ENCODE measurements at regions not wholly inside any gene's neighbourhood (a gene's known extent, or its start where the extent isn't known, plus 50 kb on each side); places are given as distances from the start of the nearest gene placed in this dataset.

DNA sequence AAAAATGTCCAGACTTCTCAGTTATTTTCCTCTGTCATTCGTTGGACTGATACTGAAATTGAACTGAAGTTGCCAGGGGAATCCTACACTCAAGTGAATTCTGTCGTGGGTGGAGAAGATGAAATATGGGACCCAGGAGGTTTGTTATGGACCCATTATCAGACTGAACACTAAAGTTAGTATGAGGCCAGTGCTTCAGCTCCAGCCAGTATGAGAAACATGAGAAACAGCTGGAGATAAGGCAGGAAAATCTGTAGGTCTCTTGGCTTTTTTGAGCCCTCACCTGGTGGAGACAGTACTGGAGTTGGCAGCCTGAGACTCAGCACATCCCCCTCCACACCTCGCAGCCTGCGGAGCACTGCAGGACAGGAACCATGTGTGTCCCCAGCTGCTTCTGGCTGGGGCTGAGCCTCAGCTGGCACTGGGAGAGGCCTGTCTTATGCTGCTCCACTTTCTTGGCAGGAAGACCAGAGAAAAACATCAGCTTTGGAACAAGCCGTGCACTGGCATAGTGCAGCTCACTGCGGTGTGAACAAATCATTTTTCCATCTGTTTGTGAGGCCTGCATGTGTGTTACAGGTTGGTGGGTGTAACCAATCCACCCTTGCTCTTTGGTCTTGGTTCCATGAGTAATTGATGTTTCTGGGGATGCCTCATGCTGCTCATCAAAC is 641.0 kb downstream of the FGF9 start:
- DNase-seq (ENCODE audit: low read depth): no peak

DNA sequence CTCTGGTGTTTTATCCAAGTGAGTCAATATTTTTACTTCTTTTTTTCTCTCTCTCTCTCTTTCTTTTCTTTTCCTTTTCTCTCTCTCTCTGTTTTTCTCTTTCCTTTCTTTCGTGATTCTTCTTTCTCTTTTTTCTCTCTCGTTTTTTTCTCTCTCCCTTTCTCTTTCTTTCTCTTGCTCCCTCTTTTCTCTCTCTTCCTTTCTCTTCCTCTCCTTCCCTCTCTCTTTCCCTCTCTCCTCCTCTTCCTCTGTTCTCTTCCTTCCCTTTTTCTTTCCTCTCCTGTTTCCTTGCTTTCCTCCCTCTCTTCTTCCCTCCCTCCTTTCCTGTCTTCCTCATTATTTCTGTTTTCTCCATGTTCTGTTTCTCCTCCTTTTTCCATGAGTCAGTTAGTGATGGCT is 641.5 kb downstream of the FGF9 start:
- DNase-seq (ENCODE audit: low read depth): no peak

DNA sequence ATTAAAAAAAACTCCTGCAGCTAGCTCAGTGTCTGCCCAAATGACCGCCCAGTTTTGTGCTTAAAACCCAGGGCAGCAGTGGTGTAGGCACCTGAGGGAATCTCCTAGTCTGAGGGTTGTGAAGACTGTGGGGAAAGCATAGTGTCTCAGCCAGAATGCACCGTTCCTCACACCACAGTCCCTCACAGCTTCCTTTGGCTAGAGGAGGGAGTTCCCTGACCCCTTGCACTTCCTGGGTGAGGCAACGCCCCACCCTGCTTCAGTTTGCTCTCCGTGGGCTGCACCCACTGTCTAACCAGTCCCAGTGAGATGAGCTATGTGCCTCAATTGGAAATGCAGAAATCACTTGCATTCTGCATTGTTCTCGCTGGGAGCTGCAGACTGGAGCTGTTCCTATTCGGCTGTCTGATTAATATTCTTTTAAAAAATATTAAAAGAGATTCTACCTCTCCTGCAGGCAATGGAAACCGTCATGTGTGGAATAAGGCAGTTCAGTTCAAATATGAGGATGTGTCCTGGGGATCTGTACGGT is 645.7 kb downstream of the FGF9 start:
- DNase-seq (ENCODE audit: low read depth): no peak

DNA sequence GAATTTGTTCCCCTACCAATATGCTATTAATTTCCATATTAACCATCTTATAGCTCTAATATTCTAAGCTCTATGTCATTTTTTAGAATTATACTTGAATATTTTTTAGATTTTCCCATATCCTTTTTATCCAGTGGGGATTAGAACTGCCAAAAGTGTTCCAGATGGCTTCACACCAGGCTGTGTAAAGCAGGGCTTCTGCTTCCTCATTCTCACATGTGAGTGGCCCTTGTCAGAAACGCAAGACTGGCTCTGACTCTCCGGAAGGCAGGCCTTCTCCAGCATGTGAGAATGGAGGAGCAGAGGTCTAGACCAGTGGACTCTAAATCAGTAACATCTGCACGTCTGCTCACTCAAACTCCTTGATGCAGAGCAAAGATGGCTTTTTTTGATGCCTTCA is 650.1 kb downstream of the FGF9 start:
- no peak for DNase-seq (ENCODE audit: low read depth)

DNA sequence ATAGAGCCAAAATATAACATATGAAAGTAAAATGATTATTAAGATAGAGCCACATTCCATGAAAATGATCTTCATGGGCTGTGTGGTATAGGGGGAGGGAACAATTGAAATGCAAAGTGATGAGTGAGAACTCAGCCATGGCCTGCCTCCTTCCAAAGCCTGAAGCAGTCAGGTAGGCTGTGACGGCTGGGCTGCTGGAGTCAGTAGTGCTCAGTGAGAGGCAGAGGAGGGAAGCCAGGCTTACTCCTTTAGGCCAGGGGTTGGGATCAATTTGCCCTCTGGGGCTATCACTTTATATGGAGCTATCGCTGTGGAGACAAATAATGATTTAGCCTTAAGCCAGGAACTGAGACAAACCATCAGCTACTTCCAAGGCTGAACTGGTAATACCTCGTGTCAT is 654.9 kb downstream of the FGF9 start:
- no peak for DNase-seq (ENCODE audit: low read depth)

DNA sequence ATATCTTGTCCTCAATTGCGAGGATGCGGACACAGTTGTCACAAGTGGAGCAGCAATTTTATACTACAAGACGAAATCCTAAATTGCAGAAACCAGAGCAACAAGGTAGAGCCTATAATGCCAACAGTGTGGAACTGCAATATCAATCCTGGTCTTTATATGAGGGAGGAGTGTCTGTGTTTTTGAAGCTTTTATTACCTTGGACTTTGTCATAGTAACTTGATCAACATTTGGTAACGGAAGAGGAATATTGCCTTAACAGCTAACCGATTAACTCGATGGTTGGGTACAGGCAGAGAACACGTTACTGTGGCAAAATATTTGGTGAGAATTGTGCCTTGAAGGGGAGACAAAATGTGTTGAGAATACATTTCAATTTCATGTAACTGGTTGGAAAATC is 661.5 kb downstream of the FGF9 start:
- no peak for DNase-seq (ENCODE audit: low read depth)

DNA sequence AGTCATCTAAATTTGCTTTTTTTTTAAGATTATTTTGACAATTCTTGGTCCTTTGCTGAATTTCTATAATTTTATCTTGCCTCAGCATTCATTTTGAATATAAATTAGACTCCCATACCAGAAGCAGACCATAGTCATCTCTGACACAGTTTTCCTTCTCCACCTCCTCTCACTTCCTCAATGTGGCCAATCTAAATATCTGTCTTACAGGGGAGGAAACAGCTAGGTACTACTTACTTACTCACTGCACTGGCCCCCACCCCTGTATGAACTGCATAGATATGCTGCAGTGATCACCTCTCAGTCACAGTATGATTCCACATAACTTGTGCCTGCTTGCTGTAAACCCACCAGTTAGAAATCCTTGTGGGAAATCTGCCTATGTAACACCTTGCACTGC is 665.6 kb downstream of the FGF9 start:
- no peak for DNase-seq (ENCODE audit: low read depth)

DNA sequence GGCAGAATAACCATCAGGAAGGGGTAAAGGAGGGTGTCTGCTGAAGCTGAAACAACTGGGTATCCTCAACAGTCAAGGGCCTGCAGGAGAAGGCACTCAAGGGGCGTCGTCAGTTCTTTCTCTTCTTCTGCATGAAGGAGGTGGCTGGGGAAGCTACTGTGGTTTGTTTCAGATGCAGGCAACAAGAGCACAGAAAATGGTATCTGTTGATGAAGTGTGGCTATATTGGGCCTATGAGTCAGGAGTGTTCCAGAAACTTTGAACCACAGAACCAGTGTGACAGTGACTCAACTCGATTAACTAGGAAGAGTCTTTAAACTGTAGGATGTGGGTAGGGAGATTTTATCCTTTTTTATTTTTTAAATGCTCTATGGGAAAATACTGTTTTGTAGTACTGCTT is 686.3 kb downstream of the FGF9 start:
- no peak for DNase-seq (ENCODE audit: low read depth)

DNA sequence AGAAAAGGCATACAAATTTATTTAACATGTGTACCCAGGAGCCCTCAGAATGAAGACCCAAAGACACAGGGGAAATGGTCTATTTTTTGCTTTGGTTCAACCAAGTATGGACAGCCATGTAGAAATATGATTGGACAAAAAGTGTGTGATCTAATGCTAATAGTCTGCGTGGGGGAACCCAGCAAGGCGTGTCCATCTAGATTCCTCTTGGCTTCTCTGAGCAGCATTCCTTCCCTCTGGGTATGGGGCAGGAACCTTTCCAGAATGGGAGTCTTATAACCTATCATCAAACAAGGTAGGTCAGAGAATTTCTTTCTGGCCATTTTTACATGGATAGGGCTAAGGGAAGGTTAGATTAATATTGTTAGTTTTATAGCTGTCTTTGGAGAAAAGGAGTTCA is 698.2 kb downstream of the FGF9 start:
- DNase-seq (ENCODE audit: low read depth): no peak

DNA sequence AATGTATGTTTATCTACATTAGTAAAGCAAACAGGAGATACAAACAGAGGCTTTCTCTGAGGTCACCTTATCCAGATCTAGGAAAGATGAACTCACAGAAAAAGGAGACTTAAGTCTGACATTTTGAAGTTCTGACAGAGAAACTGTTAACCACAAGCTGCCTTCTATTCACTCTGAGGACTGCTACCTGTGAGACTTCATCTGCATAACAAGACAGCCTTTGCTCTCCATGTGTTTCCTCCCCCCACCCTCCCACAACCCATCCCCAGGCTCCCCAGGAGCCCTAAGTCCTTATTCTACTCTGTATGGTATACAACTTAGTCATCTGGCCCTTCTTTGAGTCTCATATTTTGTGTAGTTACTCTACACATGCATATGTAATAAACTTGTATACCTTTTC is 699.0 kb downstream of the FGF9 start:
- no peak for DNase-seq (ENCODE audit: low read depth)

DNA sequence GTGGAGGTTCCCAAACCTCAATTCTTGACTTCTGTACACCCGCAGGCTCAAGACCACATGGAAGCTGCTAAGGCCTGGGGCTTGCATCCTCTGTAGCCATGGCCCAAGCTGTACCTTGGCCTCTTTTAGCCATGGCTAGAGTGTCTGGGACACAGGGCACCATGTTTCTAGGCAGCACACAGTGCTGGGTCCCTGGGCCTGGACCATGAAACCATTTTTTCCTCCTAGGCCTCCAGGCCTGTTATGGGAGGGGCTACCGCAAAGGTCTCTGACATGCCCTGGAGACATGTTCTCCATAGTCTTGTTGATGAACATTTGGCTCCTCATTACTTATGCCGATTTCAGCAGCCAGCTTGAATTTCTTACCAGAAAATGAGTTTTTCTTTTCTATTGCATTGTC is 701.4 kb downstream of the FGF9 start:
- DNase-seq (ENCODE audit: low read depth): no peak

DNA sequence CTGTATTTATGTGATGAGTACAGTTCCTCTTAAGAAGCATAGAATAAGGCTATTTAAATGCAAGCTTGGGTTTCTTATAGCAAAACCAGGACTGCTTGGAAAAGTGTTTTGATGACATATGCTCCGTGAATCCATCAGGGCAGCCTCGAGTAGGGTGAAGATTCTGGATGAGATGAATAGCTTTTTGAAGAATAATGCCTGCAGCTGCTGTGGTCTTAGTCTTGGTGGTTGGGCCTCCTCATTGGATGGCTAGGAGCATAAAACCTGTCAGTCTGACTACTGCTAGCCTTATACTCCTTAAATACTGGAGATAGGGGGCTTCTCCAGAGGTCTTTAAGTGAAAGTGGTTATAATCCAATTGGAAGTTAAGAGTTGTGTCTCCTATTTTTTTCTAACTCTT is 704.3 kb downstream of the FGF9 start:
- no peak for DNase-seq (ENCODE audit: low read depth)

DNA sequence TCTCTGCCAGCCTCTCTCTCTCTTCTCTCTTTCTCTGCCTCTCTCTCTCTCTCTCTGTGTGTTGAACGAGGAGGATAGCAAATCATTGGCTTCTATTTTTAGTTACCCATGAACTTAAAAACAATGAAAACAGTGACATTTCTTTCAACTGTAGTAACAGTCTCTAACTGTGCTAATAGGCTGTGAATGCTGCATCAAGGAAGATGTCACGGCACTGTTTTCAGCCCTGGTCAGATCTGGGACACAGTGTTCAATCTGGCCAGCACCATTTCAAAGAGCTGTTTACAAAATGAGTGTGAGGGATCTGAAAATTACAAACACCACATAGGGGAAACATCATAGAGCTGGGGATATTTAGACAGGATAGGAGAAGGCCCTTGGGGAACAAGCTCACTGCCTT is 717.0 kb downstream of the FGF9 start:
- no peak for DNase-seq (ENCODE audit: low read depth)

DNA sequence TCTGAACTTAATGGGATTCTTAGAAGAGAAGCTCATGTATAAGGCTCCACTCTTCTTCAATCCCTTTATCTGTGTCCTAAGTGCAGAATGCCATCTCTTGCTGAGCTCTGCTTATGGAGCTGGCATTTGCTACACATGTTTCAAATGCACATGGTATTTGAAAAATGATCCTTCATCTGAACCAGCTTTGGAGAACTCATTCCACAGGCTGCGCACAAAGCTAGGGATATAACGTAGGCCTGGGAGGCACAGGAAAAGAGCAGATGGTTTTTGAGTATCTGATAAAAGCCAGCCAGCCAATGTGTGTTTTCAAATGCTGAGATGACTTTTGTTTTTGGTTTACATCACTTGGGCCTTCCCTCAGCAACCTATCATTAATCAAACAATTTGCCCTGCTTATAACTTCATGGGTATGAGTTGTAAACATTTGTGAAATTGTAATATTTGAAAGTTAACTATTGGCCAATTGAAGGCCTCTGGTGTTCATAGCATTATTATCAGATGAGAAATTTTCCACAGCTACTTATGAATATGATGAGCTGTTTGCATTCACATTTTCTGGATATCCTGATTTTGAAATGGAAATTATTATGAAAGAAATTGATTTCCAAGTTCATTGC is 729.0 kb downstream of the FGF9 start:
- no peak for DNase-seq (ENCODE audit: low read depth)

DNA sequence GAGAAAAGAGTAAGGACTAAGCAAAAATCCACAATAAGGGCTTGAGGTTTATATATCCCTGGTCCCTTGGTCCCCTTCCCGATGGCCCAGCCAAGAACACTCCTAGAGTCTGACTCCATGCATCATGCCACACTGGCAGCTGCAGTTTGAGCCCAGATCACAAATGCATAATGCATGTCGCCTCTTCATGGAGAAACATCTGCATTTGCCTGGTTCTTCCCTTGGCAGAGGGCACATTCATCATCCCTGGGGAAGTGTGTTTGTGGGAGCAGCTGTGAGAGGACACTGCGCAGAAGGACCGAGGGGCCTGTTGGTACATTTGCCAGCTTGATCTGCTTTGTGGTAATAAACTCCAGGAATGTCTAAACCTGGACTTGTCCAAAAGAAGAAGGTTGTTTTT is 731.8 kb downstream of the FGF9 start:
- DNase-seq (ENCODE audit: low read depth): no peak

DNA sequence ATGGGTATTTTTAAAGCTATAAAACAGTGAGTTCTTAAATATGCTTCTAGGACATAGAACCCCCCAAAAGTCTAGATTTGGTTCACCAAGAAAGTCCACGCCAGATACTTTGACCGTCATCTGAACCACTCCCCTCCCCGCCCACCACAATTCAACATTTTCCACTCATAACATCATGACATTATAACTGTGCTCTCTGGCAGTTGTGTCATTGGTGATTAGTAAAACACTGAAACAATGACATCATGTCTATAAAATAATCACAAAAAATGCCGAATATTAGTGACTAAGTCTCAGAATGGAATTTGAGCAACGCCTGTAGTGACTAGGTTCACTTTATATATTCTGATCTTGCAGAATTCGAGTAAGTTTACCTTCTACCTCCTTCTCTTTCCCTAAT is 732.3 kb downstream of the FGF9 start:
- DNase-seq (ENCODE audit: low read depth): no peak

DNA sequence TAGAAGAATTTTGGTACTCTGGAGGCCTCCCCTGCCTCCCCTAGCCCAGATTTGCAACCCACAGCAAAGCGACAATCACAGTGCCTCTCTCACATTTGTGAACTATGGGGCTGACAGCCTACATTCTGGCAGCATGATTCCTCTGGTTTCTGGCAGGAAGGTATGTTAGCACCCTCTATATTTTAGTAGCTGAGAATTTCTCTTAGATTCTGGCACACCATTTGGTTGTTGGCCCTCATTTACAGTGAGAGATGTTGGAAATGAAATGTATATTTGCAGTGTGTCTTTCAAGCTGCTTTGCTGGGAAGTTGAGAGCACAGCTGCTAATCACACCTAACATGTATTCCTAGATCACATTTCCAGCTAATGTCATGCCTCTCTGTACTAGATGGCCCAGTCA is 735.0 kb downstream of the FGF9 start:
- DNase-seq (ENCODE audit: low read depth): no peak

DNA sequence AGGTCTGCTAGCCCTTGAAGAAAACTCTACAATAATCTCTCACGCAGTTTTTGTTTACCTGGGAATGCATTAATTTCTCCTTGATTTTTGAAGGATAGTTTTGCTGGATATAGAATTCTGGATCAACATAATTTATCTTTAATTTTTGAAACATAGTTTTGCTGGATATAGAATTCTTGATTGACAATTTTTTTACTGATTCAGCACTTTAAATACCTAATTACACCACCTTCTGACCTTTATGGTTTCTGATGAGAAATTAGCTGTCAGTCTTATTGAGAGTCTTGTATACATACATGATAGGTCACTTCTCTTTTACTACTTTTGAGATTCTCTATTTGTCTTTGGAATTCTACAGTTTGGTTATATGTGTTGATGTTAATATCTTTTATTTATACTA is 741.6 kb downstream of the FGF9 start:
- DNase-seq (ENCODE audit: low read depth): no peak

DNA sequence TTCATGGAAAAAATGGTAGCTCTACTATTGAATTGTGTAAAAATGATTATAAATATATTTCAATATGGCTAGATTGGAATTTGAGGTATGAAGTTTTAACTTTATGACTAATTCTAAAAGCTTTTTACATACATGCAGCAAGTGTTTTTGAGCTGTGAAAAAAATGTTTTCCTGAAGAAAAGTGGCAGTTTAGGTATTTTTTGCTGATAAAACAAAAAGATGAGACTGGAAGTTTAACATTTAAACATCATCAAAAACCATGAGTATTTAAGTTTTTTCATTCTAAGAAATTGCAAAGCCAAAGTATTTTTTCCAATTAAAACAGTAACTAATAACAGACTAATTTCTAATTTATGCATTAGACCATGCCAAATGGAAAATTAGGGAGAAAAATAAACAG is 751.1 kb downstream of the FGF9 start:
- DNase-seq (ENCODE audit: low read depth): no peak

DNA sequence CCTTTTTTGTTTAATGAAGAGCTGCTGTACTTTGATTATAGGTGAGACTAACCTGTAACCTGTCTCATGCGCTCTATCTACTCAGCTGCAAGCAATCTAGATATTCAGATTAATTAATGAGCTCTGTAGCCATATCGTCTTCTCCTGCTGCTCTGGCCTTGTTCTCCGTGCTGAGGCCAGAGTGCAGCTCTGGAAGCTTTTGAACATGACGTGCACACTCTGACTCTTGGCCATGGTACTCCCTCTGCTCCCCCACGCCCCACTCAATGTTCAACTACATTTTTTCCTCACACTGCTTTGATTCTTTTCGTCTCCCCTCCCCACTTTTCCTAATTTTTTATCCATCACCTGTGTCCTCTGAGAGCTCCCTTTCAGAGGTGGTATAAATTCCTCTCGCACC is 751.8 kb downstream of the FGF9 start:
- no peak for DNase-seq (ENCODE audit: low read depth)

DNA sequence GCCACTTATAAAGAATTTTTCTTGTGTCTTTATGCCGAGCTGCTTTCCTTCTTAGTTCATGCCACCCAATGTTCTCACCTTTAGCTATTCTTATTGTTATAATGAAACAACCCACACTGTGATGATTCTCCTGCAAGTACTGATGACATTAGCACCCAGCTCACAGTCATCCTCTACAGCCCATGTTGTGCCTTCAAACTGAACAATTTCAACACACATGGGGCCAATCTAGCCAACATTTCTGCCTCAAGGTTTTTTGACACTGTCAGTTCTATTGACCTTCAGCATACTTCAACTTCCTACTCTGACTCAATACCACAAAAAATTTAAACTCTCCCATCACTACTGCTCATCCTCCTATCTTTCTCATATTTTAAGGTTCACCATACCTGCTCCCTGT is 752.4 kb downstream of the FGF9 start:
- no peak for DNase-seq (ENCODE audit: low read depth)

DNA sequence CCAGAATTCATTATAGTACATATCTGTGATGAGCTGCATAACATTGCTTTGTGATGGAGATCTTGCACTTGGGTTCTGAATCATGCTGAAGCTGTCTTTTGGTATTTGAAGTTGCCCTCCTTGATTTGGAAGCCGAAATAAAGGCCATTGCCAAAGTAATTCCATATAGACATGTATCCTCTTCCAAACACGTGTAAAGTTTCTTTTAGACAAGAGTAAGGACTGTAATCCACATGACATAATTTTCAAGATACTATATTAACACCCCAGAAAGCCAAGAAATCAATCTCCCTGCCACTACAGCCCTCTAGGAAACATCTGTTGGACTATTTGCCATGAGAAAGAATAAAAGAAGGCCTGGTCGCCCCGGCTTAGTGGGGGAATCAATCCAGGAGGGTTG is 754.2 kb downstream of the FGF9 start:
- DNase-seq (ENCODE audit: low read depth): no peak

DNA sequence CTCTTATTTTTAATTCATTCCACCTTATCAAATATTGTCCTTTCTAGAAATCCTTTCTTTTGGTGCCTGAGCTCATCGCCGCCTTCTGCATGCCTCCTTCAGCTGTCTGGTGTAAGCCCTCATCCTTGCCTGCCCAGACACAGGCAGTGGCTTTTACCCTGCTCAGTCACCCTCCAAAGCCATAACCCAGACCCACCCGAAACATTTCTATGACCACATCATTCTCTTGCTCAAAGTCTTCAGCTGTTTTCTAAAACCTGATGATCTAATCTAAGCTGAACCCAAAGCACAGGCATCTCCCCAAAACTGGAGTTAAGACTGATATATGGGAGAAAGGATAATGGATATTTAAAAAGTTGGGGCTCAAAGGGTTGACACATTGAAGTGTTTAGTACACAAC is 753.7 kb upstream of the SGCG start:
- DNase-seq (ENCODE audit: low read depth): no peak

DNA sequence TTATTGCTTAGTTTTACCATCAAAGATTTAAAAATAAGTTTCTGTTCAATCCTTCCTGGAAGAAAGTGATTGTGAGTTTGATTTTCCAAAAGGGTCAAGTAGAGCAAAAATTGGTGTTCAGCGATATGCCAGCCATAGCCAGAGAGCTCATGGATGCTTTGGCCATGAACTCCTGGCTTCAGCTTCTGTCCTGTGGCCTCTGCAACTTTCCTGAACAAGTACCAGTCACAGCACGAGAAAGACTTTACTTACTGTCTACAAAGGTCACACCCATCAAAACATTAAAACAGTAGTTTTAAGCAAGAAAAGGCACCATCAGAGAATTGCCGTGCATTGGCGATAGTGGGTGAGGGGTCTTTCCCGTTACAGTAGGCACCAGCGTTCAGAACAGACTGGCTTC is 753.0 kb upstream of the SGCG start:
- DNase-seq (ENCODE audit: low read depth): no peak
